Stimulated activated CD8-positive, alpha-beta memory T cell treated with anti-CD3 and anti-CD28 coated beads, Interleukin-7, amount 100 ng/mL, for 24 hours (primary cell): ENCODE measurements at regions not wholly inside any gene's neighbourhood (a gene's known extent, or its start where the extent isn't known, plus 50 kb on each side); places are given as distances from the start of the nearest gene placed in this dataset.

Experiments used
- DNase-seq: peaks from one replicate; pipeline ENCODE4 v3.0.0-alpha.2; 2020; ENCODE audit warnings: low read depth

- no peak for DNase-seq
Measured at GRCh38 chr2:212618636-212619035, 80.0 kb upstream of the ERBB4 start.

GRCh38 chr2:212610872-212611425, 72.3 kb upstream of the ERBB4 start:
- DNase-seq = no peak

DNA sequence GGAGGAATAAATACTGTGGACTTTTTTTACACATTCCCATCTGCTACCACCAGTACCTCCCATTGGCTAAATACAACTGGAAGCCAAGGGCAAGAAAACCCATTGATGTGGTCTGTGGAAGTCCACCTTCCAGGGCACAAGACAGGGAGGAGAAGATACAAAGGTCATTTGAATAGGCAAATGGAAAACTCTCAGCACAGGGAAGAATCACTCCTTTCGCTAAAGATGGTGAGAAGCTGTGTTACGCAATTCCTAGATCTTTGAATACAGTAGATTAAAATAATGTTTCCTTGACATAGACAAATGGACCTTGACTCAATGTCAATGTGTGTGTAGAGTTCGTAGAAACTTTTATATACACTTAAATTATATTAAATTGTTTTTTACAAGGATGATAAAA, 70.9 kb upstream of the ERBB4 start:
- DNase-seq = no peak

GRCh38 chr2:212607080-212607479, 68.5 kb upstream of the ERBB4 start:
- no peak for DNase-seq

- no peak for DNase-seq
Measured at GRCh38 chr2:212606232-212606631, 67.6 kb upstream of the ERBB4 start.

DNA sequence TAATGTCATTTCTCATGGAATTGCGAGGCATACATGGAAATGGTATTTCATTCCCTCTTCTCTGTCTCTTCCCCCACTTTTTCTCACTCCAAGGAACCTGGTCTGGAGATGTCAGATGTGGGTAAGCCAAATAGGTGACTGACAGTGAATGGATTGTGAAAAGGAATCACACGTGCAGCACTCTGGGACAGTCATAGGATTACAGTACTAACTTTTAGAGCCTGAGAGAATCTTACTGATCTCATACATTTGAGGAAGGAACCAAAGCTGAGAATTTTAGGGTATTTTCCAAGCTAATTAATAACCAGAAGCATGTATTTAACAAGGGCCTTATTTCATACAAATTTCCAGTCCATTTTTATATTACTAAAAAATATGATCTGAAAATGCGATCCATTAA, 58.1 kb upstream of the ERBB4 start:
- DNase-seq = no peak

DNA sequence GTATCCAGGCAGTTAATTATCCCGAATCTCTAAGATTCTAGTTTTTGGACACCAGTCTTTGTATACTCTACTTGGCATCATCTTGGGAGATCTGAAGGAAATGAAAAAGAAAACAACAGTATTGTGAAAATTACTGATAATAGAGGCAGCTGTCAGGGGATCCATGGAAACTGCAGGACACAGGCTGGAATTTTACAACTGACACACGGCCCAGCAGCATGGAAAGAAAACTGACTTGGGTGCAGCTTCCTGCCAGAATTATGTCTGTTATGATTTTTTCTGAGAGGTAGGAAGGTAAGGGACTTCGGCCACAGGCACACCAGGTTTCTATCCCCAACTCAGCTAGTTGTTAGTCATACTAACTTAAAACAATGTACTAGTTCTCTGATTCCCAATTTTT, 57.7 kb upstream of the ERBB4 start:
- no peak for DNase-seq

GRCh38 chr2:212595036-212595654, 56.5 kb upstream of the ERBB4 start:
- DNase-seq = no peak

- DNase-seq = no peak
Measured at GRCh38 chr2:212592695-212593094, 54.1 kb upstream of the ERBB4 start.
